ENCODE measurements at regions not wholly inside any gene's neighbourhood (a gene's known extent, or its start where the extent isn't known, plus 50 kb on each side); places are given as distances from the start of the nearest gene placed in this dataset.

GRCh38 chr6:19714434-19715166, 122.6 kb upstream of the ID4 start:
- CTCF ChIA-PET = no interaction called here
- H3K9me3 ChIP-seq (replicated peaks; ENCODE audit: control insufficient read depth, insufficient read depth, low read length) = peaks cover 2% of the 10 kb centered on the region
- no peak for DNase-seq (ENCODE audit: low read depth, low spot score)
- H3K4me3 ChIP-seq (replicated peaks in 1 of 3; ENCODE audit: insufficient read depth in 1 of 3, low read depth in 1 of 3, low read length in 3 of 3) = no peak overlapping the region
- H3K36me3 ChIP-seq (ENCODE audit: control insufficient read depth in 2 of 2, extremely low read depth in 1 of 2, insufficient read depth in 2 of 2, low read length in 2 of 2) = no peaks in the 10 kb centered on the region
- no peak overlapping the region for H2AFZ ChIP-seq (ENCODE audit: low read depth, low read length)
- H3K9ac ChIP-seq (replicated peaks; ENCODE audit: extremely low read depth, insufficient read depth, low read length) = no peak overlapping the region
- TF ChIP-seq MYC (IDR thresholded peaks at IDR 0.05; ENCODE audit: low read depth, low read length) (no peak), FOS (IDR thresholded peaks at IDR 0.05; ENCODE audit: borderline replicate concordance, insufficient read depth, low read length) (no peak), POLR2A (IDR thresholded peaks at IDR 0.05; ENCODE audit: low read depth, low read length) (no peak), GATA2 (IDR thresholded peaks at IDR 0.05; ENCODE audit: insufficient read depth, insufficient read length, low read depth, low read length) (no peak), MAX (IDR thresholded peaks at IDR 0.05; ENCODE audit: insufficient read depth, insufficient read length) (no peak), CTCF (IDR thresholded peaks at IDR 0.05; ENCODE audit: extremely low read depth in 1 of 2, insufficient read depth in 1 of 2, low read depth in 1 of 2, low read length in 2 of 2) (no peak), POLR2AphosphoS5 (IDR thresholded peaks at IDR 0.05; ENCODE audit: insufficient read depth, low read depth, low read length) (no peak), JUN (IDR thresholded peaks at IDR 0.05; ENCODE audit: borderline replicate concordance, insufficient read depth, insufficient read length, low read depth) (no peak), EZH2 (IDR thresholded peaks at IDR 0.05; ENCODE audit: borderline replicate concordance, low read depth, low read length, severe bottlenecking) (no peak)
- H3K27ac ChIP-seq (ENCODE audit: insufficient read depth, low read depth, low read length) = no peak overlapping the region
- BruUV-seq (replicated peaks) = no TSS peak
- dilution Hi-C loops (cut with MboI; ENCODE audit: extremely low pct_ligation_motif_present, low sequenced_read_pairs) (no loop called here), intact Hi-C loops (cut with micrococcal nuclease) (no loop called here)
- no peaks in the 10 kb centered on the region for H3K9me1 ChIP-seq (replicated peaks; ENCODE audit: control insufficient read depth, extremely low read depth, insufficient read depth, low read length)
- H3K4me2 ChIP-seq (ENCODE audit: insufficient read depth, low read length) = no peak overlapping the region
- H4K20me1 ChIP-seq (replicated peaks; ENCODE audit: control insufficient read depth, extremely low read depth, insufficient read depth, low read length) = no peaks in the 10 kb centered on the region
- H3K4me1 ChIP-seq (ENCODE audit: control insufficient read depth, extremely low read depth, insufficient read depth, low read length) = no peaks in the 10 kb centered on the region
- H3K27me3 ChIP-seq (ENCODE audit: control insufficient read depth in 2 of 2, insufficient read depth in 2 of 2, low read length in 2 of 2) = no peaks in the 10 kb centered on the region
- POLR2A ChIA-PET = no interaction called here
- no peak for FAIRE-seq
- H3K79me2 ChIP-seq (ENCODE audit: control insufficient read depth, insufficient read depth, low read length) = no peaks in the 10 kb centered on the region

Measured in endothelial cell of umbilical vein (primary cell).